T1000 (cell line): ENCODE measurements at regions not wholly inside any gene's neighbourhood (a gene's known extent, or its start where the extent isn't known, plus 50 kb on each side); places are given as distances from the start of the nearest gene placed in this dataset.

Experiments used
- DNase-seq: peaks from one replicate; lab custom pipeline; 2025; ENCODE audit warnings: mixed read lengths; lab: John Stamatoyannopoulos, UW

GRCh38 chr11:104338186-104338585 lies 174.2 kb upstream of the PDGFD start:
- DNase-seq, result no peak

- no peak for DNase-seq
These were observed 173.3 kb upstream of the PDGFD start for GRCh38 chr11:104337273-104337672.

GRCh38 chr11:104333977-104334376 lies 170.0 kb upstream of the PDGFD start:
- no peak for DNase-seq

- no peak for DNase-seq
These were observed 168.2 kb upstream of the PDGFD start for GRCh38 chr11:104332110-104332509.

GRCh38 chr11:104329078-104329665 lies 165.2 kb upstream of the PDGFD start:
- DNase-seq, result no peak

- DNase-seq, result no peak
These were observed 164.6 kb upstream of the PDGFD start for GRCh38 chr11:104328512-104328907.

- DNase-seq, result no peak
These were observed 164.0 kb upstream of the PDGFD start for GRCh38 chr11:104327861-104328511.

- no peak for DNase-seq
These were observed 161.1 kb upstream of the PDGFD start for GRCh38 chr11:104325093-104325492.

GRCh38 chr11:104324276-104324675 lies 160.3 kb upstream of the PDGFD start:
- DNase-seq, result no peak

- no peak for DNase-seq
These were observed 159.9 kb upstream of the PDGFD start for GRCh38 chr11:104323841-104324240.

GRCh38 chr11:104322696-104323095 lies 158.7 kb upstream of the PDGFD start:
- no peak for DNase-seq

GRCh38 chr11:104320956-104321355 lies 157.0 kb upstream of the PDGFD start:
- DNase-seq, result no peak

GRCh38 chr11:104320097-104320496 lies 156.2 kb upstream of the PDGFD start:
- no peak for DNase-seq

GRCh38 chr11:104319396-104319795 lies 155.4 kb upstream of the PDGFD start:
- DNase-seq, result no peak

- no peak for DNase-seq
These were observed 143.0 kb upstream of the PDGFD start for GRCh38 chr11:104306862-104307474.

GRCh38 chr11:104301776-104302175 lies 137.8 kb upstream of the PDGFD start:
- no peak for DNase-seq

GRCh38 chr11:104291646-104292045 lies 127.7 kb upstream of the PDGFD start:
- DNase-seq, result no peak

- no peak for DNase-seq
These were observed 122.2 kb upstream of the PDGFD start for GRCh38 chr11:104286129-104286528.

- no peak for DNase-seq
These were observed 115.6 kb upstream of the PDGFD start for GRCh38 chr11:104279587-104279986.

- DNase-seq, result no peak
These were observed 112.0 kb upstream of the PDGFD start for GRCh38 chr11:104275992-104276391.

GRCh38 chr11:104260456-104260855 lies 96.5 kb upstream of the PDGFD start:
- no peak for DNase-seq

GRCh38 chr11:104259121-104259610 lies 95.2 kb upstream of the PDGFD start:
- no peak for DNase-seq

GRCh38 chr11:104256525-104256924 lies 92.6 kb upstream of the PDGFD start:
- DNase-seq, result no peak
